ENCODE measurements at regions not wholly inside any gene's neighbourhood (a gene's known extent, or its start where the extent isn't known, plus 50 kb on each side); places are given as distances from the start of the nearest gene placed in this dataset.

- no peak for TF ChIP-seq POLR2A (IDR thresholded peaks at IDR 0.05; ENCODE audit: low read depth)
- TF ChIP-seq CTCF (IDR thresholded peaks at IDR 0.05): no peak
- no peak for TF ChIP-seq EP300 (IDR thresholded peaks at IDR 0.05)
These were observed 96.7 kb upstream of the SLC14A2 start for GRCh38 chr18:45518311-45519155.
